Transverse colon (tissue), 4 donors: ENCODE measurements at regions not wholly inside any gene's neighbourhood (a gene's known extent, or its start where the extent isn't known, plus 50 kb on each side); places are given as distances from the start of the nearest gene placed in this dataset.

Experiments
- CTCF ChIP-seq, 5 experiments: fragments of 200-600 bp in 3 of 5; fragments of 450-650 bp in 2 of 5; sonication (generic) in 3 of 5; IDR thresholded peaks; 1 replicate in 2 of 5; 2 replicates in 3 of 5; pipeline ENCODE4 v1.5.1; 2016 to 2017; ENCODE audit warnings: antibody characterized with exemption in 5 of 5, inconsistent platforms in 3 of 5, mild to moderate bottlenecking in 2 of 5, moderate library complexity in 1 of 5
- POLR2AphosphoS5 ChIP-seq, 3 donors: sonication (generic); formaldehyde crosslinking; IDR thresholded peaks; one replicate each; pipeline ENCODE4 v1.6.1; 2016; ENCODE audit warnings: antibody characterized with exemption in 3 of 3

DNA sequence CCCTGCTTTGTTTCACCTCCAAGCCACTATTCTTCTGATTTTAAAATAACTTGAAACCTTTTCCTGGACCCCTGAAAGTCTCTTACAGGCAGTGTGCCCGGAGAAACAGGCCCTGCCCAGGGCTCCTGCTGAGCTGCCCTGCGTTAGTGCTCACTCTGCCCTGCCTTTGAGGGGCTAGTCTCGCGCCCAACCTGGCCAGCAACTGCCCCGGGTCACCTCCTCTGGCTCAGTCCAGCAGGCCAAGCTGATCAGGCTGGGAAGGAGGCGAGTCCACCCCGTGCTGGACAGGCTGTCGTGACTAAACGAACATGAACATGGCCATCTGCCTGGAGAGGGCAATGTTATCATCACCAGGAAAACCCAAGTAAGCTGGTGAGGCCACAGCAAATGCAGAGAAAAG, 245.4 kb downstream of the ANKRD60 start:
- TF ChIP-seq POLR2AphosphoS5 (IDR thresholded peaks at IDR 0.05): no peak
- TF ChIP-seq CTCF (IDR thresholded peaks at IDR 0.05): no peak
